Endothelial cell of umbilical vein (primary cell): ENCODE measurements at regions not wholly inside any gene's neighbourhood (a gene's known extent, or its start where the extent isn't known, plus 50 kb on each side); places are given as distances from the start of the nearest gene placed in this dataset.

Source experiments
- BruUV-seq: library from RNA; stranded (reverse); fragments of 400-500 nt; replicated peaks from 2 replicates; lab custom pipeline; 2021; lab: Mats Ljungman, UMichigan
- CTCF ChIA-PET: fragments of 300-600, 350-600 bp; sonication (Branson Sonifier 250); formaldehyde crosslinking; loops from one replicate; lab custom pipeline; 2021; ENCODE audit warnings: antibody characterized with exemption, inconsistent platforms; lab: Charles Lee
- POLR2A ChIA-PET: fragments of 300-600, 350-600 bp; sonication (Branson Sonifier 250); formaldehyde crosslinking; loops from one replicate; lab custom pipeline; 2021; ENCODE audit warnings: antibody characterized with exemption, inconsistent platforms; lab: Charles Lee
- DNase-seq: peaks from one replicate; pipeline ENCODE4 v3.0.0-alpha.2; 2011; ENCODE audit warnings: low read depth, low spot score
- FAIRE-seq: peaks from 2 replicates; lab custom pipeline; 2011; peaks lifted over from hg19 to GRCh38; lab: Jason Lieb, UNC
- H2AFZ ChIP-seq: 2 replicates; pipeline ENCODE4 v1.6.0; 2012; ENCODE audit warnings: low read depth, low read length, control low read depth, inconsistent platforms
- H3K27ac ChIP-seq: 2 replicates; pipeline ENCODE4 v1.5.1; 2011; ENCODE audit warnings: low read depth, mild to moderate bottlenecking, control low read depth, low read length, moderate library complexity; ENCODE audit not compliant: insufficient read depth
- H3K27me3 ChIP-seq, 2 experiments: 2 replicates each; pipeline versions ENCODE4 v1.6.0 to v1.6.1; 2011; ENCODE audit warnings: low read length in 2 of 2, mixed read lengths in 1 of 2; ENCODE audit not compliant: control insufficient read depth in 2 of 2, insufficient read depth in 2 of 2
- H3K36me3 ChIP-seq, 2 experiments: 2 replicates in 1 of 2; 3 replicates in 1 of 2; pipeline ENCODE4 v1.5.1; 2011; ENCODE audit warnings: low read length in 2 of 2, mild to moderate bottlenecking in 1 of 2, moderate library complexity in 1 of 2; ENCODE audit not compliant: control insufficient read depth in 2 of 2, insufficient read depth in 2 of 2; ENCODE audit errors: extremely low read depth in 1 of 2
- H3K4me1 ChIP-seq: 3 replicates; pipeline ENCODE4 v1.5.1; 2011; ENCODE audit warnings: mild to moderate bottlenecking, low read length; ENCODE audit not compliant: control insufficient read depth, insufficient read depth; ENCODE audit errors: extremely low read depth
- H3K4me2 ChIP-seq: 2 replicates; pipeline ENCODE4 v1.6.1; 2011; ENCODE audit warnings: low read length, control low read depth, mixed read lengths; ENCODE audit not compliant: insufficient read depth
- H3K4me3 ChIP-seq, 3 experiments: fragments of 200-600 bp in 1 of 3; sonication (generic), shearing (Covaris generic) in 1 of 3; replicated peaks in 1 of 3; 2 replicates each; pipeline ENCODE4 v1.5.1; 2011 to 2016; ENCODE audit warnings: control low read depth in 3 of 3, low read length in 3 of 3, mild to moderate bottlenecking in 2 of 3, inconsistent platforms in 1 of 3, low read depth in 1 of 3, moderate library complexity in 1 of 3; ENCODE audit not compliant: insufficient read depth in 1 of 3
- H3K79me2 ChIP-seq: 2 replicates; pipeline ENCODE4 v1.6.0; 2012; ENCODE audit warnings: low read length, inconsistent platforms; ENCODE audit not compliant: control insufficient read depth, insufficient read depth
- H3K9ac ChIP-seq: replicated peaks from 2 replicates; pipeline ENCODE3; 2011; ENCODE audit warnings: low read length, control low read depth; ENCODE audit not compliant: insufficient read depth; ENCODE audit errors: extremely low read depth
- H3K9me1 ChIP-seq: replicated peaks from 3 replicates; pipeline ENCODE4 v1.6.0; 2011; ENCODE audit warnings: mild to moderate bottlenecking, low read length; ENCODE audit not compliant: control insufficient read depth, insufficient read depth; ENCODE audit errors: extremely low read depth
- H3K9me3 ChIP-seq: replicated peaks from 2 replicates; pipeline ENCODE4 v1.5.1; 2012; ENCODE audit warnings: low read length, inconsistent platforms; ENCODE audit not compliant: control insufficient read depth, insufficient read depth
- H4K20me1 ChIP-seq: replicated peaks from 2 replicates; pipeline ENCODE3; 2011; ENCODE audit warnings: mild to moderate bottlenecking, low read length; ENCODE audit not compliant: control insufficient read depth, insufficient read depth; ENCODE audit errors: extremely low read depth
- EZH2 ChIP-seq: IDR thresholded peaks from 2 replicates; pipeline ENCODE4 v1.6.1; 2012; ENCODE audit warnings: borderline replicate concordance, low read depth, mild to moderate bottlenecking, moderate library complexity, low read length, inconsistent platforms; ENCODE audit not compliant: severe bottlenecking
- FOS ChIP-seq: IDR thresholded peaks from 2 replicates; pipeline ENCODE4 v1.6.1; 2011; ENCODE audit warnings: mild to moderate bottlenecking, low read length, moderate library complexity, borderline replicate concordance; ENCODE audit not compliant: insufficient read depth
- GATA2 ChIP-seq: IDR thresholded peaks from 2 replicates; pipeline ENCODE4 v1.7.0; 2011; ENCODE audit warnings: low read depth, mild to moderate bottlenecking, moderate library complexity, mixed read lengths, low read length; ENCODE audit not compliant: insufficient read length, insufficient read depth
- MYC ChIP-seq: IDR thresholded peaks from one replicate; pipeline ENCODE4 v1.6.1; 2011; ENCODE audit warnings: mild to moderate bottlenecking, low read depth, low read length
- POLR2A ChIP-seq: IDR thresholded peaks from 2 replicates; pipeline ENCODE4 v1.6.1; 2012; ENCODE audit warnings: low read depth, mild to moderate bottlenecking, control low read depth, low read length
- POLR2AphosphoS5 ChIP-seq: IDR thresholded peaks from 2 replicates; pipeline ENCODE4 v1.6.1; 2012; ENCODE audit warnings: low read depth, mild to moderate bottlenecking, control low read depth, low read length, moderate library complexity; ENCODE audit not compliant: insufficient read depth
- dilution Hi-C: fragments of 300-500 bp; cut with MboI; formaldehyde crosslinking; loops from one replicate; pipeline ENCODE4 v1.15.0; 2019; ENCODE audit warnings: low sequenced_read_pairs; ENCODE audit not compliant: extremely low pct_ligation_motif_present
- intact Hi-C: fragments of 100-400 bp; cut with micrococcal nuclease; formaldehyde crosslinking; loops from one replicate; pipeline ENCODE4 v1.10.0; 2022
- TF ChIP-seq, protein P1 (sequence below): IDR thresholded peaks from 2 replicates; pipeline ENCODE4 v1.6.1; 2011; ENCODE audit not compliant: insufficient read depth, insufficient read length

DNA sequence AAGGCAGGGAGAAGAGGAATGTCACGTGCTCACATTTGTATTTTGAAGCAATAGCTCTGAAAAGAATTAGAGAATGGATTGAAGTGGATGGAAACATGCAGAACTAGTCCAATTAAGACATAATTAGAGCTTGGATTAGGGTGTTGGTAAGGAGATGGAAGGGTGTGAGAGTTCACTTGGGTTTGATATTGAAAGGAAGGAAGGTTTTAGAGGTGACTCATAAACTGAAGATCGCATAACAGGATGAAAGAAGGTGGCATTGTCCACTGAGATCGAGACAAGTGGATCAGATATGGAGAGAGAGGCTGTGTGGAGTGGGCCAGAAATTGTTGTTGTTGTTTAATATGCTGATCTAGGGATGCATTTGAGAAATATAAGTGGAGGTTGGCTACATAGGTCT, 244.0 kb upstream of the SMIM31 start:
- no peak overlapping the region for H3K27ac ChIP-seq
- no peak overlapping the region for H3K4me3 ChIP-seq
- CTCF ChIA-PET: no interaction called here
- H3K4me2 ChIP-seq: no peak overlapping the region
- TF ChIP-seq FOS (no peak), MYC (no peak), GATA2 (no peak), POLR2A (no peak)
- TF ChIP-seq, protein P1, sequence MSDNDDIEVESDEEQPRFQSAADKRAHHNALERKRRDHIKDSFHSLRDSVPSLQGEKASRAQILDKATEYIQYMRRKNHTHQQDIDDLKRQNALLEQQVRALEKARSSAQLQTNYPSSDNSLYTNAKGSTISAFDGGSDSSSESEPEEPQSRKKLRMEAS: no peak
- dilution Hi-C loops: no loop called here
- BruUV-seq: no TSS peak
- H3K9me3 ChIP-seq: peaks cover 4% of the 10 kb centered on the region
- no peaks in the 10 kb centered on the region for H3K9me1 ChIP-seq
- no peaks in the 10 kb centered on the region for H3K36me3 ChIP-seq
- intact Hi-C loops: no loop called here
- H3K27me3 ChIP-seq: no peaks in the 10 kb centered on the region
- no peak overlapping the region for H3K9ac ChIP-seq
- H2AFZ ChIP-seq: no peak overlapping the region
- H3K79me2 ChIP-seq: no peaks in the 10 kb centered on the region
- H3K4me1 ChIP-seq: no peaks in the 10 kb centered on the region
- DNase-seq (no peak), FAIRE-seq (no peak)
- no peaks in the 10 kb centered on the region for H4K20me1 ChIP-seq
- POLR2A ChIA-PET: no interaction called here

DNA sequence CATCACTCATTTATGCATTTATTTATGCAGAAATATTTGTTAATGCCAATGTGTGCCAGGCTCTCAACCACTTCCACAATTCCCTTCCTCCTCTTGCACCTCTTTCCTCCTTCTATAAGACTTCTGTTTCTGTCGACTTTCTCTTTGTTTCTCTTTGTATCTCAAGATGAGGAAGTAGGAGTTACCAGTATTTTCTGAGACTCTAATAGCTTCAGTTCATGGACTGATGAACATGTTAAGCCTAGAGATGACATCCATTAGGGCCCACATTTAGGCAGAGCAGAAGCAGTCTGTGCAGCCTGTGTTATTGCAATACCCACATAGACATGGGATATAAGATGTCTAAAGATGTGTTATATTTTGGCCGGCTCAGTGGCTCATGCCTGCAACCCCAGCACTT, 241.8 kb upstream of the SMIM31 start:
- Histone ChIP-seq H3K9ac (no peak overlapping the region), H4K20me1 (no peaks in the 10 kb centered on the region), H3K27me3 (no peaks in the 10 kb centered on the region), H2AFZ (no peak overlapping the region), H3K79me2 (no peaks in the 10 kb centered on the region), H3K36me3 (no peaks in the 10 kb centered on the region), H3K27ac (no peak overlapping the region), H3K4me2 (no peak overlapping the region), H3K4me3 (no peak overlapping the region), H3K9me1 (no peaks in the 10 kb centered on the region), H3K9me3 (peaks cover 4% of the 10 kb centered on the region), H3K4me1 (no peaks in the 10 kb centered on the region)
- intact Hi-C loops (no loop called here), dilution Hi-C loops (no loop called here)
- FAIRE-seq (no peak), DNase-seq (no peak)
- BruUV-seq: no TSS peak
- CTCF ChIA-PET: no interaction called here
- TF ChIP-seq POLR2AphosphoS5 (no peak), EZH2 (no peak)
- POLR2A ChIA-PET: no interaction called here
